GM12892 (cell line): ENCODE measurements at regions not wholly inside any gene's neighbourhood (a gene's known extent, or its start where the extent isn't known, plus 50 kb on each side); places are given as distances from the start of the nearest gene placed in this dataset.

ENCODE experiments used
- POLR2A ChIP-seq: IDR thresholded peaks from 2 replicates; pipeline ENCODE4 v1.6.1; 2011; ENCODE audit warnings: low read depth, low read length, control low read depth
- POLR2AphosphoS5 ChIP-seq: IDR thresholded peaks from 2 replicates; pipeline ENCODE4 v1.6.1; 2011; ENCODE audit warnings: low read depth, low read length, control low read depth
- TAF1 ChIP-seq: IDR thresholded peaks from 2 replicates; pipeline ENCODE4 v1.6.1; 2011; ENCODE audit warnings: low read depth, mild to moderate bottlenecking, control low read depth, low read length, borderline replicate concordance

DNA sequence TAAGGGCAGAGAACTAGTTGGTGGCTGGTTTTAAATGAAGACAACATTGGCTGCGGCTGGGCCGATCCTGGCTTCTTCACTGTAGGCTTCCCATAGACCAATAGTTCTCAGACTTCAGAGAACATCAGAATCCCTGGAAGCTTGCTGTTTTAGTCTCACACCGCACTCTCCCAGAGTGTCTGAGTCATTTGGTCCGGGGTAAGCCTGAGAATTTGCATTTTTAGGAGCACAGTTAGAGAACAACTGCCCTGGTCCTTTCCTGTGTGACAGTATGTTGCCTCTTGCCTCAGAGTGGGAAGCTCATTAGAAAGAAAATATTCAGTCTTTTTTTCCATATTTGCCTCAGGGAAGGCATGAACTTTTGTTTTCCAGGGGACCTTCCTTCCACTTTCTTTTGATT is 137.1 kb upstream of the GAREM1 start:
- TF ChIP-seq TAF1 (no peak), POLR2A (no peak), POLR2AphosphoS5 (no peak)
